HL-60 (cell line): ENCODE measurements at regions not wholly inside any gene's neighbourhood (a gene's known extent, or its start where the extent isn't known, plus 50 kb on each side); places are given as distances from the start of the nearest gene placed in this dataset.

Experiments used
- GABPA ChIP-seq: IDR thresholded peaks from 2 replicates; pipeline ENCODE4 v1.6.1; 2012; ENCODE audit warnings: low read depth
- POLR2AphosphoS5 ChIP-seq: IDR thresholded peaks from 2 replicates; pipeline ENCODE4 v1.6.1; 2012; ENCODE audit warnings: low read depth
- SPI1 ChIP-seq: IDR thresholded peaks from 2 replicates; pipeline ENCODE4 v1.6.1; 2012; ENCODE audit warnings: low read depth, mild to moderate bottlenecking, borderline replicate concordance
- TF ChIP-seq, protein P1 (sequence below): IDR thresholded peaks from one replicate; pipeline ENCODE4 v1.5.1; 2011; ENCODE audit warnings: low read length, control low read depth, inconsistent platforms; ENCODE audit not compliant: insufficient read depth
- TF ChIP-seq, protein P2 (sequence below): IDR thresholded peaks from 2 replicates; pipeline ENCODE4 v1.6.1; 2012; ENCODE audit warnings: low read depth; ENCODE audit not compliant: insufficient replicate concordance

DNA sequence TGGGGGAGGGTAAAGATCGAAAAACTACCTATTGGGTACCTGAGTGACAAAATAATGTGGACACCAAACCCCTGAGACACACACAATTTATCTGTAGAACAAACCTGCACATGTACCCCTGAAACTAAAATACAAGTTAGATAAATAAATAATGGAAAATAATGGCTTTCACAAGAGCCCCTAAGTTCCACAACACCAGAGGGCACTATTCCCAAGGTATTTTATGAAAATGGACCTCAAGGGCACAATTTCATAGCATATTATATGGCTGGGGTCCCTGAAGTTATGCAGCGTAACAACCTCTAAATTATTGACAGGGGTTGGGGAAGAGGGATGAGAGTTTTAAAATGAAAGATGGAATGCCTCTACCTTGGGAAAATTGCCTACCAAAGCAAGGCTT lies 81.3 kb upstream of the TMEM33 start:
- TF ChIP-seq, protein P1, sequence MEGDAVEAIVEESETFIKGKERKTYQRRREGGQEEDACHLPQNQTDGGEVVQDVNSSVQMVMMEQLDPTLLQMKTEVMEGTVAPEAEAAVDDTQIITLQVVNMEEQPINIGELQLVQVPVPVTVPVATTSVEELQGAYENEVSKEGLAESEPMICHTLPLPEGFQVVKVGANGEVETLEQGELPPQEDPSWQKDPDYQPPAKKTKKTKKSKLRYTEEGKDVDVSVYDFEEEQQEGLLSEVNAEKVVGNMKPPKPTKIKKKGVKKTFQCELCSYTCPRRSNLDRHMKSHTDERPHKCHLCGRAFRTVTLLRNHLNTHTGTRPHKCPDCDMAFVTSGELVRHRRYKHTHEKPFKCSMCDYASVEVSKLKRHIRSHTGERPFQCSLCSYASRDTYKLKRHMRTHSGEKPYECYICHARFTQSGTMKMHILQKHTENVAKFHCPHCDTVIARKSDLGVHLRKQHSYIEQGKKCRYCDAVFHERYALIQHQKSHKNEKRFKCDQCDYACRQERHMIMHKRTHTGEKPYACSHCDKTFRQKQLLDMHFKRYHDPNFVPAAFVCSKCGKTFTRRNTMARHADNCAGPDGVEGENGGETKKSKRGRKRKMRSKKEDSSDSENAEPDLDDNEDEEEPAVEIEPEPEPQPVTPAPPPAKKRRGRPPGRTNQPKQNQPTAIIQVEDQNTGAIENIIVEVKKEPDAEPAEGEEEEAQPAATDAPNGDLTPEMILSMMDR, result no peak
- TF ChIP-seq POLR2AphosphoS5, result no peak
- TF ChIP-seq, protein P2, sequence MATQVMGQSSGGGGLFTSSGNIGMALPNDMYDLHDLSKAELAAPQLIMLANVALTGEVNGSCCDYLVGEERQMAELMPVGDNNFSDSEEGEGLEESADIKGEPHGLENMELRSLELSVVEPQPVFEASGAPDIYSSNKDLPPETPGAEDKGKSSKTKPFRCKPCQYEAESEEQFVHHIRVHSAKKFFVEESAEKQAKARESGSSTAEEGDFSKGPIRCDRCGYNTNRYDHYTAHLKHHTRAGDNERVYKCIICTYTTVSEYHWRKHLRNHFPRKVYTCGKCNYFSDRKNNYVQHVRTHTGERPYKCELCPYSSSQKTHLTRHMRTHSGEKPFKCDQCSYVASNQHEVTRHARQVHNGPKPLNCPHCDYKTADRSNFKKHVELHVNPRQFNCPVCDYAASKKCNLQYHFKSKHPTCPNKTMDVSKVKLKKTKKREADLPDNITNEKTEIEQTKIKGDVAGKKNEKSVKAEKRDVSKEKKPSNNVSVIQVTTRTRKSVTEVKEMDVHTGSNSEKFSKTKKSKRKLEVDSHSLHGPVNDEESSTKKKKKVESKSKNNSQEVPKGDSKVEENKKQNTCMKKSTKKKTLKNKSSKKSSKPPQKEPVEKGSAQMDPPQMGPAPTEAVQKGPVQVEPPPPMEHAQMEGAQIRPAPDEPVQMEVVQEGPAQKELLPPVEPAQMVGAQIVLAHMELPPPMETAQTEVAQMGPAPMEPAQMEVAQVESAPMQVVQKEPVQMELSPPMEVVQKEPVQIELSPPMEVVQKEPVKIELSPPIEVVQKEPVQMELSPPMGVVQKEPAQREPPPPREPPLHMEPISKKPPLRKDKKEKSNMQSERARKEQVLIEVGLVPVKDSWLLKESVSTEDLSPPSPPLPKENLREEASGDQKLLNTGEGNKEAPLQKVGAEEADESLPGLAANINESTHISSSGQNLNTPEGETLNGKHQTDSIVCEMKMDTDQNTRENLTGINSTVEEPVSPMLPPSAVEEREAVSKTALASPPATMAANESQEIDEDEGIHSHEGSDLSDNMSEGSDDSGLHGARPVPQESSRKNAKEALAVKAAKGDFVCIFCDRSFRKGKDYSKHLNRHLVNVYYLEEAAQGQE, result no peak
- TF ChIP-seq GABPA, result no peak
- no peak for TF ChIP-seq SPI1
